Large intestine (tissue), 3 donors: ENCODE measurements at regions not wholly inside any gene's neighbourhood (a gene's known extent, or its start where the extent isn't known, plus 50 kb on each side); places are given as distances from the start of the nearest gene placed in this dataset.
"Not testable (repeated sequence)": the region's sequence is repeated elsewhere in the genome, so short reads cannot be mapped to it uniquely, and the experiment has no call there.

Experiments
- DNase-seq, 2 donors: peaks; one replicate each; pipeline versions ENCODE4 v3.0.0 to v3.0.0-alpha.2; 2013
- H3K27ac ChIP-seq: one replicate; pipeline ENCODE4 v1.5.1; 2013; ENCODE audit warnings: low read length
- H3K27me3 ChIP-seq: 2 replicates; pipeline ENCODE4 v1.6.1; 2013; ENCODE audit warnings: low read length; ENCODE audit not compliant: control insufficient read depth, insufficient read depth
- H3K36me3 ChIP-seq: 2 replicates; pipeline ENCODE4 v1.6.1; 2013; ENCODE audit warnings: low read length; ENCODE audit not compliant: control insufficient read depth, insufficient read depth
- H3K4me1 ChIP-seq: one replicate; pipeline ENCODE4 v1.6.1; 2013; ENCODE audit warnings: low read length; ENCODE audit not compliant: control insufficient read depth, insufficient read depth
- H3K4me3 ChIP-seq: one replicate; pipeline ENCODE4 v1.5.1; 2013; ENCODE audit warnings: low read length
- H3K9me3 ChIP-seq: one replicate; pipeline ENCODE4 v1.6.1; 2013; ENCODE audit warnings: mild to moderate bottlenecking, low read depth, low read length, moderate library complexity; ENCODE audit not compliant: control insufficient read depth
- WGBS: methylation state at CpG from one replicate; pipeline ENCODE4 v1.1.5; 2013; ENCODE audit warnings: low lambda C conversion rate; ENCODE audit not compliant: insufficient coverage; 5-methylcytosine and 5-hydroxymethylcytosine counted together

- Histone ChIP-seq H3K27me3 (no peaks in the 10 kb centered on the region), H3K36me3 (no peaks in the 10 kb centered on the region), H3K9me3 (no peaks in the 10 kb centered on the region), H3K4me3 (no peak overlapping the region), H3K4me1 (no peaks in the 10 kb centered on the region), H3K27ac (no peak overlapping the region)
- WGBS: no CpG with 5 or more reads among the region's 6 CpGs
- no peak for DNase-seq
These were observed 108.7 kb downstream of the SUCLA2 start for GRCh38 chr13:47892374-47892773.

GRCh38 chr13:47890146-47890814 is 110.8 kb downstream of the SUCLA2 start:
- Histone ChIP-seq H3K4me1 (no peaks in the 10 kb centered on the region), H3K27me3 (no peaks in the 10 kb centered on the region), H3K36me3 (no peaks in the 10 kb centered on the region), H3K4me3 (no peak overlapping the region), H3K9me3 (no peaks in the 10 kb centered on the region), H3K27ac (no peak overlapping the region)
- DNase-seq: no peak

- WGBS: no CpG with 5 or more reads among the region's 4 CpGs
- no peaks in the 10 kb centered on the region for H3K27me3 ChIP-seq
- DNase-seq: no peak
These were observed 114.8 kb downstream of the SUCLA2 start for GRCh38 chr13:47886314-47886713.

GRCh38 chr13:47875201-47875600 is 125.9 kb downstream of the SUCLA2 start:
- Histone ChIP-seq H3K27me3 (peaks cover under 1% of the 10 kb centered on the region), H3K4me3 (no peak overlapping the region), H3K27ac (no peak overlapping the region), H3K9me3 (no peaks in the 10 kb centered on the region), H3K36me3 (no peaks in the 10 kb centered on the region), H3K4me1 (no peaks in the 10 kb centered on the region)
- no peak for DNase-seq
- no CpG with 5 or more reads among the region's 1 CpG for WGBS

More at GRCh38 chr13:47886314-47886713, 114.8 kb downstream of the SUCLA2 start:
- H3K9me3 ChIP-seq: no peaks in the 10 kb centered on the region
- H3K4me1 ChIP-seq: no peaks in the 10 kb centered on the region
- no peak overlapping the region for H3K27ac ChIP-seq
- no peak overlapping the region for H3K4me3 ChIP-seq
- no peaks in the 10 kb centered on the region for H3K36me3 ChIP-seq

GRCh38 chr13:47873987-47874386 is 127.1 kb downstream of the SUCLA2 start:
- H3K36me3 ChIP-seq, H3K4me1 ChIP-seq, H3K4me3 ChIP-seq, DNase-seq, H3K27me3 ChIP-seq, H3K27ac ChIP-seq, H3K9me3 ChIP-seq: not testable (repeated sequence)

- not testable (repeated sequence) for H3K4me1 ChIP-seq, H3K36me3 ChIP-seq, H3K27me3 ChIP-seq, DNase-seq, H3K4me3 ChIP-seq, H3K9me3 ChIP-seq, H3K27ac ChIP-seq
- no CpG with 5 or more reads among the region's 1 CpG for WGBS
These were observed 127.8 kb downstream of the SUCLA2 start for GRCh38 chr13:47873319-47873718.

- Histone ChIP-seq H3K36me3 (no peaks in the 10 kb centered on the region), H3K27ac (no peak overlapping the region), H3K4me1 (no peaks in the 10 kb centered on the region), H3K4me3 (no peak overlapping the region), H3K9me3 (no peaks in the 10 kb centered on the region), H3K27me3 (no peaks in the 10 kb centered on the region)
- no peak for DNase-seq
These were observed 131.3 kb downstream of the SUCLA2 start for GRCh38 chr13:47869776-47870175.

GRCh38 chr13:47865883-47866282 is 135.2 kb downstream of the SUCLA2 start:
- no peak for DNase-seq
- H3K4me3 ChIP-seq: no peak overlapping the region
- WGBS: no CpG with 5 or more reads among the region's 3 CpGs

GRCh38 chr13:47862841-47863240 is 138.2 kb downstream of the SUCLA2 start:
- no peaks in the 10 kb centered on the region for H3K4me1 ChIP-seq
- no CpG with 5 or more reads among the region's 3 CpGs for WGBS
- no peak overlapping the region for H3K4me3 ChIP-seq
- no peaks in the 10 kb centered on the region for H3K9me3 ChIP-seq
- no peaks in the 10 kb centered on the region for H3K27me3 ChIP-seq
- DNase-seq: no peak
- H3K27ac ChIP-seq: no peak overlapping the region
- H3K36me3 ChIP-seq: no peaks in the 10 kb centered on the region

More at GRCh38 chr13:47865883-47866282, 135.2 kb downstream of the SUCLA2 start:
- Histone ChIP-seq H3K27ac (no peak overlapping the region), H3K36me3 (no peaks in the 10 kb centered on the region), H3K4me1 (no peaks in the 10 kb centered on the region), H3K9me3 (no peaks in the 10 kb centered on the region), H3K27me3 (no peaks in the 10 kb centered on the region)

- Histone ChIP-seq H3K9me3 (no peaks in the 10 kb centered on the region), H3K27ac (no peak overlapping the region), H3K36me3 (no peaks in the 10 kb centered on the region), H3K4me3 (no peak overlapping the region), H3K27me3 (no peaks in the 10 kb centered on the region), H3K4me1 (no peaks in the 10 kb centered on the region)
- no peak for DNase-seq
- WGBS: no CpG with 5 or more reads among the region's 1 CpG
These were observed 141.9 kb downstream of the SUCLA2 start for GRCh38 chr13:47859165-47859564.
